ENCODE measurements at regions not wholly inside any gene's neighbourhood (a gene's known extent, or its start where the extent isn't known, plus 50 kb on each side); places are given as distances from the start of the nearest gene placed in this dataset.

DNA sequence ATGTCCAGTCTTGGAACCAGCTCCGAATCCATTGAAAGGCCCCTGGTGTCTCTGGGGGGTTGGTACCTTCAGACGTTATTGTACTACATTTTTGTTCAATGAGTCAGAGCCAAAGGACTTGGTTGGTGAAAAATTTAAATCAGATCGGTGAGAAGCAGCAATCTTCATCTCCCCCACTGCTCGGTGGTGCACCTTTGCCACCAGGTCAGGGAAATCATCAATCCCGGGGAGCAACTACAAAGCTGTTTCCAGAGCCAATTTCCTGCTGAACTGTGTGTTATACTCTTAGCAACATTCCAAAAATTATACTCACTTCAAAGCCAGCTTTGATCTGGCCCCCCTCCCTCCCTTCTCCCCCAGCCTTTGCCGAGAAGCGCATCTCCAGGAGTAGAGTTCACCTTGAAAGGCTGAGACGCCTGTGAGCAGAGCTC is 375.2 kb upstream of the WWC1 start:
- peak; percentile 85 for DNase-seq

DNA sequence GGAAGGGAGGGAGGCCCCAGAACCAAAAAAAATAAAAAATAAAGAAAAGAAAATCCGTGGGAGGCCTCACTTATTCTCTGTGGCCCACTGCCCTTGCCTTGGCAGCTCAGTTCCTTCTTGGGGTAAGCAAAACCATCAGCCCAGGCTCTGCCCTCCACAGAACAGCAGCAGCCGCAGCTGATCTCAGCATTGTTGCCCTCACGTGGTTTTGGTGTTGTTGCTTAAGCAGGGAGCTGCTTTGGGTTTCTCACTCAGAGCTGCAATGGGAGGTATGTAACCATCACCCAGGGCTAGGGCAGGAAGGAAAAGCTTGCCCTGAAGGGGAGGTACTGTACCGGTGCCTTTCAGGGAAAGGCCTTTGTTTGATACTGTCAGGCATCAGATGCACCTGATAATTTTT is 374.7 kb upstream of the WWC1 start:
- DNase-seq = peak; percentile 82

DNA sequence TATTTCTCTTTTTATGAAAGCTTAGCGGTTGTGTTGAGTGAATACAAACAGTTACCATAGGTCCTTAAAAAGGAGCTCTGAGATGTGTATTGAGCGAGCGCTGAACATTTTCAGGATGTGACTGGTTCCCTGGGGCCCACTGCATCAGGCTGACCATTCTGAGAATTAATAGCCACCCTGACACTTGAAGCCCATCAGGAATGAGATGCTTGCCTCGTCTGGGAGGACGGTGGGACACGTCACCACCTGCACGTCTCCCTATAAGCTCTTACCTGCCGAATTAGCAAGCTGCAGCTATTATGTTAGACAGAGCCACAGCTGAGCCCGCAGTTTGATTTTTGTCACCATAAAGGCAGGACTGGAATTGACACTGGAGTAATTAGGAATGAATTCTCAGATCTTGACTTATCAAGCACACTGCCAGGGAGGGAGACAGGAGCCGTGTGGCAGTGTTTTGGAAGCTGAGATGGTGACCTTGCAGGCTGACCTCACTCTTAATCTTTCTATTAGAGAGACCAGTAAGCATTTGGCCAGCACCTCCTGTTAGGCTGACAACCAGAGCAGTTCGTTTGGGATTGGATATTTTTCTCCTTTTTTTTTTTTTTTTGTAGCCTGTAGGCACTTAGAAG is 373.1 kb upstream of the WWC1 start:
- no peak for DNase-seq

DNA sequence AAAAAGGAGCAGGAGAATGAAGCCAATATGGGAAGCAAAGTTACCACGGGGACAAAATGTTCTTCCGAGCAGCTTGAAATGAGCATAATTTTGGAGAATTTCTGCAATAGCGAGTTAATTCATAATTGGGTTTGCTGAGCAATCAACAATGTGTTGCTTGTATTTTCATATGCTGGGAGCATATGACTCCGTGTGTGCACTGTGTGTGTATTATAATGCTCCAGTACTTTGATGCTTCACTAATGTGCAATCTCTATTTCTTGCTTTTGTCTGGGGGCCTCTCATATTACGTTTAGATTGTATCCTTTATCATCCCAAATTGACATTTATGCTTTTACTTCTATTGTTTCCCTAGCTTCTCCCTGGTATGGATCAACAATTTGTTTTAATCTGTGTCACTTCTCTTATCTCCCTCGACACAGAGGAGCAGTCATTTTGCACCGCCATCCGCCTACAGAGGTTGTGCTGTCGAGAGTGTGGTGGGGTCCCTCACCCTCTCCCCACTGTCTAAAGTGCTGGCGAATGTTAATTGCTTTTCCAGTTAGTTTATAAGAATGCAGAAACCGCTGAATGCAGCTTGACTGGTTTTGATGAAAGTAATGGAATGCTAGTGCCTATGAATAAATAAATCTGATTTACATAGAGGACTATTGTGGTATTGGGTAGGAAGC is 372.5 kb upstream of the WWC1 start:
- no peak for DNase-seq

DNA sequence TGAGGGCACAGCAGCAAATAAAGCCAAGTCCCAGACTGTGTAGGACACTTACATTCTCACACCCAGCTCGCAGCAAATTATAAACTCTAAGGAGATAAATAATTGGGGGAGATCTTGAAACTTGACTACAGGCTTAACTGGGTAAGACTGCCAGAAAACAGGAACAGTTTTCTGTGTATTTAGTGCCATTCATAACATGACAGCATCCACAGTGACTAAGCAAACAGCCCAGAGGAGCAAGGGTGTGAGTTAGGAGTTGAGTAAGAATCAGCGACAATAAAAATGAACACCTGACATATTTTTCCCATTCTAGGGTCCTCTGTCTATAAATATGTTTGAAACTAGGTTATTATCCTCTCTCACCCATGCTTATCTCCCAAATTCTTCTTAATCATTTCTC is 370.9 kb upstream of the WWC1 start:
- no peak for DNase-seq

DNA sequence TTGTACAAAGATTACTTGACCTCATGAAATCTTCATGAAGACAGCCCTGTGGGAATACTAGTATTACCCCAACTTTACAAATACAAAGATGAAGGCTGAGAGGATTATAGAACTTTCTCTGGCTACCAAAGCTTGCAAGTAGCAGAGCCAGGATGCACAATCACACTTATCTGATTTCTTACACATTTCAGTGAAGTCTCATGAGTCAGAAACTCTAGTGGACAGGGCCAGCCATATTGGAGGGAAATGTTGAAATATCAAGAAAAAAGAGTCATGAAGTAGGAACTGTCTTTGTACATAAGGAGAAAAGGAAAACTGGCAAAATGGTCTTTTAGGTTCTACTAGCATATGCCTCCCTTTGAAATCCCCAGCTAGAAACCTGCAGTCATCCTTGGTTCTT is 369.6 kb upstream of the WWC1 start:
- no peak for DNase-seq

GRCh38 chr5:167923396-167923795 is 368.0 kb upstream of the WWC1 start:
- DNase-seq = no peak

DNA sequence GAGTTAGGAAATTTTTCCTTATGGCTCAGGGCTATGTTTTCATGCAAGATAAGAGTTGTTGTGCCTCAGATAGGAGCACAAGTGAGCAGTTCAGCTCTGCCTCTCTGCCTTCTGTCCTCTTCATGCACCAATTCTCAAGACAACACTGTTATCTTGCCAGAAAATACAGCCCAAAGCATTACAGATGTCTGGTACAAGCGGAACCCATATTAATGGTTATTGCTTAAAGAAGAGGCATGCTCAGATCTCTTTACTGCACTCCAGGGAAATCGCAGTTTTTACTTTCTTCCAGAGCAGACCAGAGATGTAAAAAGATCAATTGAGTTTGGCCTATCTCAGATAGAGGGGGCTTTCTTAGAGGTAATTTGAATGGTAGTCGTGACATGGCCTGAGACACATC is 361.6 kb upstream of the WWC1 start:
- no peak for DNase-seq

- peak; percentile 96 for DNase-seq
Measured at GRCh38 chr5:167934551-167934971, 356.9 kb upstream of the WWC1 start.

GRCh38 chr5:167936022-167936421 is 355.4 kb upstream of the WWC1 start:
- DNase-seq = no peak

DNA sequence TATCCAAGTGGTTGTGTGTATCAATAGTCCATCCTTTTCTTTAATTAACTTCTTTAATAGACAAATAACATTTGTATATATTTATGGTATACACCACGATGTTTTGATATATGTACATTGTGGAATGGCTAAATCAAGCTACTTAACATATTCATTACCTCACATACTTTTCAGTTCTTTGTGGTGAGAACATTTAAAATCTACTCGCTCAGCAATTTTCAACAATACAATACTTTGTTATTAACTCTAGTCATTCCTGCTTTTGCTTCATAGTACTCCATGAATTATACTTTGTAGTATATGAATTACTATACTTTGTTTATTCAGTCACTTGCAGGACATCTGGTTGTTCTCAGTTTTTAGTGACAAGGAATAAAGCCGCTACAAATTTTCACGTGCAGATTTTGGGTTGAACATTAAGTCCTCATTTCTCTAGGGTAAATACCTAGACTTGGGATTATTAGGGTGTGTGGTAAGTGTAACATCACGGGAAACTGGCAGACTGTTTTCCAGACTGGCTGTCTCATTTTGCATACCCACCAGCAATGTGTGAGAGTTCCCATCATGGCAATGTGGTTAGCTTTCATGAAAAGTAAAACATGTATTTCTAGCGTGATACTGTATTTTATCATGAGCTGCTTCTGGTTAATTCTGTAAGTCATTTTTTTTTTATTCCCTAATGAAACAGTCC is 354.4 kb upstream of the WWC1 start:
- DNase-seq = no peak

DNA sequence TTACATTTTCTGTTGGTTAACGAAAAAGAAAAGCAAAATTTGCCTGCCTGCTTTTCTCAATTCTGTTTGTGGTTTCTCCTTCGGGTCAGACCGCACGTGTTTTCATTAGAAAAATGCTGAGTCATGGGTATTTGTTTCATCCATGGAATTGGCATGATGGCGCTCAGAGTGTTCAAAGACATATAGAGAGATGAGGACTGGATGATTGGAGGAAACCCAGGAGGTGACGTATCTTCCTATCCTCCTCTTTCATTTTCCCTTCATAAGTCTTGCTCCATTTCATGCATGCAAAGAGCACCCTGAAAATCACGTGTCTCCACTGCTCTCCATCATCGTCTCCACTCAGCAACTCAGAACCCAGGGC is 353.8 kb upstream of the WWC1 start:
- peak; percentile 90 for DNase-seq

GRCh38 chr5:167939686-167940085 is 351.8 kb upstream of the WWC1 start:
- DNase-seq = peak; percentile 87

DNA sequence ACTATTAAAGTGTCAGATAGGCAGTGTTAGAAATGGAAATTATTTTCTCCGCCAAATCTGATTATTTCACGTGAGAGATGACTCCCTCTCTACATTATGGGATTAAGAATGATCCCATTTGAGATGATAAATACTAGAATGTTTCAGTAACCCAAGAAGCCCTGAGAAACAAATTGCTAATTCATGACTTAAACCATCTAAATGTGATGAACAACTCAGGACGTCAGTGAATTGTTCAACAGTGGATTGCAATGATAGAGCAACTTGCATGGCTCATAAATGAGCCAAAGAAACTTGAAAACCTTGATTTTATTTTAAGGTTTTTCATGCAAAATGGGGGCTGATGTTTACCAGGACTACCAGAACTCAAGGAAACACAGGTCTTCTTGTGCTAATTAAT is 350.5 kb upstream of the WWC1 start:
- peak; percentile 76 for DNase-seq

DNA sequence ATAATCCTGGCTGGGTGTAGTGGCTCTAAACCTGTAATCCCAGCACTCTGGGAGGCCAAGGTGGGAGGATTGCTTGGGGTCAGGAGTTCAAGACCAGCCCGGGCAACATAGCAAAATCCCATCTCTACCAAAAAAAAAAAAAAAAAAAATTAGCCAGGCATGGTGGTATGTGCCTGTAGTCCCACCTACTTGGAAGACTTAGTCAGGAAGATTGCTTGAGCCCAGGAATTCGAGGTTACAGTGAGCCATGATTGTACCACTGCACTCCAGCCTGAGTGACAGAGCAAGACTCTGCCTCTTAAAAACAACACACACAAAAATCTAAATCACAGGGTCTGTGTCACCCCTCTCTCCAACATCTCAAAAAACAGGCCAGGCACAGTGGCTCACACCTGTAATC is 349.9 kb upstream of the WWC1 start:
- DNase-seq = peak; percentile 76

DNA sequence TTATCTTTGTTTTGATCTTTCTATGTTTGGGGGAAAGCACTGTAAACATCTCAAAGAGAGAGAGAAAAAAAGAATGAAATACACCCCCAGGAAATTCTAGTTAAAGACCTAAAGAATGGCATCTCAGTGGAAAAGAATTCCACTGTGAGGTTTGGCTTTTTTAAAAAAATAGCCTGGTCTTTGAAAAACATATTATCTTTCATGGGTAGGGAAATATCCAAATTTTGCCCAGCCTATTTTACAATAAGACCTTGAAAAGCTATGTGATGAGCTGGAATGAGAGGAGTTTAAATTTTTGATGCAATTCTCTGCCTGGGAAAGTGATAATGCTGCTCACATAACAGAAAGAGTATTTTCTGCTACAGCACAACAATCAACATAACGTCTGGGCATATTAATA is 348.1 kb upstream of the WWC1 start:
- DNase-seq = peak; percentile 56

DNA sequence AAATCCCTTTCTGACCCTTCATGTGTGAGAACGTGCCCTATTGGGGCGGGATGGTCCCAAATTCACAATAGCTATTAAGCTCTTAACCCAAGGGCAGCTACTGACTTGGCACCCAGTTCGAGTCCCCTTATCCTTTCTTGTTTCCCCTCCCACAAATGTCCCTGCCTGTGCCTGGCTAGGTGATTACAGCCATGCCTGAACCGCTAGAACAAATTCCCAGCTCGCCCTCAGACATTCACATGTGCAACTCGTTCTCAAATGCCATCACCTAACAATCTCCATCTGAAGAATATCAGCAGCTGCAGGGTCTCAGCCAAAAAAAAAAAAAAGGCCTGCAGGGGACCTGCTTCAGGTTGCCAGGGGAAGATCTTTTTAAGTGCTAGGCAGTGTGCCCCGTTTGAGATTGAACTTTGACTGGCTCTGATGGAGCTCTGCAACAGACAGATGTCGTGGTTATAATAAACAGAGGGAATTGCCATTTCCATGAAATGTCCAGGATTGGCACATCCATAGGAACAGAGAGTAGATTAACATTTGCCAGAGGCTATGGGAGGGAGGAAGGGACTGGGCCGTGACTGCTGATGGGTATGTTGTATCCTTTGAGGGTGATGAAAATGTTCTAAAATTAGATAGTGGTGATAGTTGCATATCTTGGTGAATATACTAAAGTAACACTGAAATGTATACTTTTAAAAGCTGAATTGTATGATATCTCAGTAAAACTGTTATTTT is 347.2 kb upstream of the WWC1 start:
- DNase-seq = peak; percentile 56

- peak; percentile 99 for DNase-seq
Measured at GRCh38 chr5:167945542-167946384, 345.7 kb upstream of the WWC1 start.

- DNase-seq = peak; percentile 54
Measured at GRCh38 chr5:167947306-167947705, 344.1 kb upstream of the WWC1 start.

DNA sequence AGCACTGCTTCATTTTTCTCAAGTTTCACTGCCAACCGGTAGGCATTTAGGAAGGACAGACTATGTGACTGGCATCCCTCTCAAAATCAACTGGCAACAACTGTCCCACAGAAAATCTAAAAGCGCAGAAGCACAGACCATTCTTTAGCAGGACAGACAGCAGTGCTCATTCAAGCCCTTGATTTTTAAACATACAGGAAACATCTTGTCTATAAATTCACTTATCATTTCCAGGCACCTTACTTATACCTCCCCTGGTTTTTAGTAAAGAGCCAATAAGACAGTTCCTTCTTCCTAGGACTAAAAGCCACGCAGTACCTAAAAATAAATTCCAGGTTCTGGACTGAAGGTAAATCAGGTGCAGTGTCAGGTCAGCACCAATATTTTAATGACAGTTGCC is 343.2 kb upstream of the WWC1 start:
- no peak for DNase-seq

DNA sequence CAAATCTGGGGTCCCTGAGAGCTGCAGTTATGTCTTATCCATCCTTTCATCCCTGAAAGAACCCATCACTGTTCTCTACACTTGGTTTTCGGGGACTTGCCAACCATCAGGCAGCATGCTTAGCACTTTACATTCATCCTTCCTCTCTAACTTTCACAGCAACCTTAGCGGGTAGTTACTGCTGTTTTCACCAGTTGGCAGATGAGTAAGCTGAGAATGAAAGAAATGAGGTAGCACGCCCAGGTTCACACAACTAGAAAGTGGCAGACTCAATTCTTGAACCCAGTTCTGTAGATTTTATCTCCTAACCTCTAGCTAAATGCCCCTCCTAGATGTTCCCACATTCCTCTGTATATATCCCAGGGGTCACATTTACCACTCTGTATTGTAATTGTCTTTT is 342.0 kb upstream of the WWC1 start:
- DNase-seq = no peak

DNA sequence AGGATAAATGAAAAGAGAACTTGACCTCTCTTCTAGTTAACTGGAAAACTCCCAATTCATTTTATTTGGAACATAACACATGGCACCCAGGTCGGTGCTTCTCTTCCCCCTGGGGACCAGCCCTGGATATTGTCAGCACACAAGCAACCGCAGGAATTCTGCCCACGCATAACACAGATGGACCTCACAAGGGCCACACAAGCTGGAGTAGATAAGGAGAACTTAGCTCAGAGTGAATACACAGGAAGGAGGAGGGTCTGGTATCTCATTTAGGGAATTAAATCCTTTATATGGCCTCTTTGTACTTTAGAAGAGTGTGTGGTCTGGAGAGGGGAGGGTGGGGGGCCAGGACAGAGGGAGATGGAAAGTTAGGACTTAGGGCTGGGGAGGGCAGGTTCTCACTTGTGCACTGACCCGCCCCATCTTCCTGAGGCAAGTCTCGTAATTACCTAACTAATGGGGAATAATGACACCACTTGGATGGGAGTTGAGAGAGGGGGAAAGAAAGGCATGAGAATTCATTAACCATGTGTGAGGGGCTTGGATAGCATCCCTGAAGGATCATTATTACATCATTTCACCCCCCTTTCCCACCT is 341.2 kb upstream of the WWC1 start:
- peak; percentile 97 for DNase-seq
